ENCODE measurements at regions not wholly inside any gene's neighbourhood (a gene's known extent, or its start where the extent isn't known, plus 50 kb on each side); places are given as distances from the start of the nearest gene placed in this dataset.

DNA sequence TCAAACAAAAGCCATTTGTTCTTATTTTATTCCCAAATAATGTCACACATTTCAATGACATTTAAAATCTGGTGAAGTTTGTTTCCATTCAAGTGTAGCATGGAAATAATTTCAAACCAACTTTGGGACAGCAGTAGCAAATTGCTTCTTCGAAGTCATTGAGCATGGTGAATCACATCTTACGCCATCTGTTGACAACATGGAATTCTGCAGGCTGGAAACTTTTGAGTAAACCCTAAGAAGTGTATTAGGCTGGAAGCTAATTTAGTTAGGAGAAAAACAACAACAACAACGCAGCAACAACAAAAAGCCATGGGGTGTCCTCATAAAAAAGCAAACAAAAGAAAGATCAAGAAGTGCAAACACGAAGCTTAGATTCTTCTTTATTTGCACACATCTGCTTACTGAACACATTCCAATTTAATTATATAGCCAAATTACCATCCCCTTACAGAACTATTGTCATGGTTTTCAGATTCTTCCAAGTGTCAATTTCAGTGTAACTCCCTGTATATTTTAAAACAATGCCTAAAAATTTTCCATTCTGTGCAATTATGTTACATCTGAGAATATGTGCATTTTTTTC, 659.0 kb upstream of the CDH7 start:
- TF ChIP-seq CTCF (IDR thresholded peaks at IDR 0.05) = peak; percentile 36
- no peaks in the 10 kb centered on the region for H3K9me3 ChIP-seq
- DNase-seq = peak; percentile 19
- H3K36me3 ChIP-seq = no peaks in the 10 kb centered on the region
- no peak overlapping the region for H3K9ac ChIP-seq (ENCODE audit: low read depth in 2 of 2, low read length in 2 of 2)
- H3K4me3 ChIP-seq = no peak overlapping the region
- intact Hi-C loops (cut with DNase I) = no loop called here
- H3K27me3 ChIP-seq = no peaks in the 10 kb centered on the region
- no peak overlapping the region for H3K27ac ChIP-seq
- no peaks in the 10 kb centered on the region for H3K4me1 ChIP-seq

DNA sequence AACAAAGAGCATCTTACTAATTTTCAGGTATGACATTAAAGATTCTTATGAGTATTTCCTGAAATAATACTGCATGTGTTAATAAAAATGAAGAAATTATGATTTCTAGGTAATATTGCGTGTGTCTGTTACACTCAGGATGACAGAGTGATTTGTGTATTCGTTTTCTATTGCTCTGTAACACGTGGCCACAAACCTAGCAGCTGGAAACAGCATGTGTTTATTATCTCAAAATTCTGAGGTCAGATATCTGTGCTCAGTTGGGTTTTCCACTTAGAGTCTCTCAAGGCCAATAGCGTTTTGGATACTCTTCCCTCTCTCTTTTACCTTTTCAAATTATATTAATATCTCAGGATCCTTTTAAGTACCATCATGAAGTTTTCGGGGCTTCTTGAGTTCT, 667.9 kb upstream of the CDH7 start:
- H3K27ac ChIP-seq = no peak overlapping the region
- intact Hi-C loops (cut with DNase I) = no loop called here
- no peaks in the 10 kb centered on the region for H3K9me3 ChIP-seq
- H3K4me3 ChIP-seq = no peak overlapping the region
- DNase-seq = no peak
- H3K4me1 ChIP-seq = no peaks in the 10 kb centered on the region
- H3K36me3 ChIP-seq = no peaks in the 10 kb centered on the region
- no peaks in the 10 kb centered on the region for H3K27me3 ChIP-seq
- TF ChIP-seq CTCF (IDR thresholded peaks at IDR 0.05) = no peak
- H3K9ac ChIP-seq (ENCODE audit: low read depth in 2 of 2, low read length in 2 of 2) = no peak overlapping the region

DNA sequence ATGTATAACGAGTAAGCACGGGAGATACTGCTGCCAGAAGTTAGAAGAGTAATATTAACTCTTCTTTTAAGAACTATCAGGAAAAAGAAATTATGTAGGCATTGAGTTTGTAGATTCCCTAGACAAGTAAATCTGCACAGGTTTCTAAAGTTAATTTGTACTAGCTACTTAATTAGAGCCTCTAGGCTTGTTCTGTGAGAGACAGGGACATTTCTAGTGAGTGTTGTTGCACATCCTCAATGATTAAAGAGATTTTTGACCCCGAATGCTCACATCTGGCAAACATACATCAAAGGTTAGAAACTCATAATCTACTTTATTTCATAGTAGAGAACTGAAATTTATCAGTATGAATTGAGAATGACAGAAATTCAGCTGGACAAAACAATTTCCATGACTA, 669.0 kb upstream of the CDH7 start:
- H3K9me3 ChIP-seq = no peaks in the 10 kb centered on the region
- no peak overlapping the region for H3K9ac ChIP-seq (ENCODE audit: low read depth in 2 of 2, low read length in 2 of 2)
- H3K4me3 ChIP-seq = no peak overlapping the region
- intact Hi-C loops (cut with DNase I) = no loop called here
- H3K4me1 ChIP-seq = no peaks in the 10 kb centered on the region
- no peaks in the 10 kb centered on the region for H3K36me3 ChIP-seq
- TF ChIP-seq CTCF (IDR thresholded peaks at IDR 0.05) = no peak
- H3K27me3 ChIP-seq = no peaks in the 10 kb centered on the region
- H3K27ac ChIP-seq = no peak overlapping the region
- no peak for DNase-seq

DNA sequence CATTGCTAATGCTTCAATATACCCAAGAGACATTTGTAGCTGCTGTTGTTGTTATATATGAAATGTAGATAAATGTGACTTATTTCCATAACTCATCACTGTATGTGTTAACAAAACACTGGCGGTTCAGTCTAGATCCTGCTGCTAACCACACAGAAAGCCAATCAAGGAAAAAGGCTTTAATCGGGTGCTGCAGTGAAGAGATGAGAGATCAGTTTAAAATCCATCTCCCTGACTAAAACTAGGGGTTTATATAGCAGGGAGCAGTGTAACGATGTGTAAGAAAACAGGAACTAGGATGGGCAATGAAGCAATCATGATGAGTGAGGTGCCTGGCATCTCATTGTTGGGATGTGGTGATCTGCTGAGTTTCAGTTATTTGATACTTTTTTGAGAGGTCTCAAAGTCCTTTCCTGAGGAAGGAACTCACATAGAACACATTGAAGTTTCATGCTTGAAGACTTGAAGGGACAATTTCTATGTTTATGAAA, 677.7 kb upstream of the CDH7 start:
- Histone ChIP-seq H3K27me3 (no peaks in the 10 kb centered on the region), H3K9me3 (no peaks in the 10 kb centered on the region), H3K4me1 (no peaks in the 10 kb centered on the region), H3K4me3 (no peak overlapping the region), H3K27ac (no peak overlapping the region), H3K9ac (ENCODE audit: low read depth in 2 of 2, low read length in 2 of 2) (no peak overlapping the region), H3K36me3 (no peaks in the 10 kb centered on the region)
- DNase-seq = no peak
- intact Hi-C loops (cut with DNase I) = no loop called here
- TF ChIP-seq CTCF (IDR thresholded peaks at IDR 0.05) = no peak

GRCh38 chr18:65057439-65058083, 693.3 kb upstream of the CDH7 start:
- Histone ChIP-seq H3K9me3 (no peaks in the 10 kb centered on the region), H3K27me3 (no peaks in the 10 kb centered on the region), H3K9ac (ENCODE audit: low read depth in 2 of 2, low read length in 2 of 2) (no peak overlapping the region), H3K36me3 (no peaks in the 10 kb centered on the region), H3K27ac (no peak overlapping the region), H3K4me1 (no peaks in the 10 kb centered on the region), H3K4me3 (no peak overlapping the region)
- intact Hi-C loops (cut with DNase I) = no loop called here
- no peak for TF ChIP-seq CTCF (IDR thresholded peaks at IDR 0.05)
- no peak for DNase-seq

Measured in colonic mucosa (tissue), 4 donors.